22Rv1 (cell line): ENCODE measurements at regions not wholly inside any gene's neighbourhood (a gene's known extent, or its start where the extent isn't known, plus 50 kb on each side); places are given as distances from the start of the nearest gene placed in this dataset.

Experiments
- ZFX ChIP-seq: fragments of 450-650 bp; IDR thresholded peaks from 2 replicates; pipeline ENCODE4 v1.6.1; 2017; ENCODE audit warnings: antibody characterized with exemption, borderline replicate concordance
- TF ChIP-seq, protein P1 (sequence below): fragments of 450-650 bp; IDR thresholded peaks from 2 replicates; pipeline ENCODE4 v1.5.1; 2017; ENCODE audit warnings: mild to moderate bottlenecking

DNA sequence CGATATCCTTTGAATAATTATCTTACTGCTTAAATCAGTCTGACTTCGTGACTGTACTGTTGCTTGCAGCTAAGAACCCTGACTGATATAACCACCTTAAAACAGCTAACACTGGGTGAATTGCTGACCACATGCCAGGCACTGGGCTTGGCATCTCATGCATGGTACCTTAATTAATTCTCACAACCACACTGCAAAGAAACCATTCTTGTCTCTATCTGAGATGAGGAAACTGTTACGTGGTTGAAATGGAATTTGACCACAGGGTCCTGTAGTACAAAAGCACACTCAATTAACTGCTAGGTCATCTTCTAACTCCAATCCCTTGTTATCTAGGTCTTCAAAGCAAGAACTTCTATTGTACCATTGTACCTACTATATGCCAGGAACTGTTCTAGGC is 92.7 kb upstream of the PRICKLE2 start:
- TF ChIP-seq, protein P1, sequence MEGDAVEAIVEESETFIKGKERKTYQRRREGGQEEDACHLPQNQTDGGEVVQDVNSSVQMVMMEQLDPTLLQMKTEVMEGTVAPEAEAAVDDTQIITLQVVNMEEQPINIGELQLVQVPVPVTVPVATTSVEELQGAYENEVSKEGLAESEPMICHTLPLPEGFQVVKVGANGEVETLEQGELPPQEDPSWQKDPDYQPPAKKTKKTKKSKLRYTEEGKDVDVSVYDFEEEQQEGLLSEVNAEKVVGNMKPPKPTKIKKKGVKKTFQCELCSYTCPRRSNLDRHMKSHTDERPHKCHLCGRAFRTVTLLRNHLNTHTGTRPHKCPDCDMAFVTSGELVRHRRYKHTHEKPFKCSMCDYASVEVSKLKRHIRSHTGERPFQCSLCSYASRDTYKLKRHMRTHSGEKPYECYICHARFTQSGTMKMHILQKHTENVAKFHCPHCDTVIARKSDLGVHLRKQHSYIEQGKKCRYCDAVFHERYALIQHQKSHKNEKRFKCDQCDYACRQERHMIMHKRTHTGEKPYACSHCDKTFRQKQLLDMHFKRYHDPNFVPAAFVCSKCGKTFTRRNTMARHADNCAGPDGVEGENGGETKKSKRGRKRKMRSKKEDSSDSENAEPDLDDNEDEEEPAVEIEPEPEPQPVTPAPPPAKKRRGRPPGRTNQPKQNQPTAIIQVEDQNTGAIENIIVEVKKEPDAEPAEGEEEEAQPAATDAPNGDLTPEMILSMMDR, result no peak
- no peak for TF ChIP-seq ZFX
